ENCODE measurements at regions not wholly inside any gene's neighbourhood (a gene's known extent, or its start where the extent isn't known, plus 50 kb on each side); places are given as distances from the start of the nearest gene placed in this dataset.

DNA sequence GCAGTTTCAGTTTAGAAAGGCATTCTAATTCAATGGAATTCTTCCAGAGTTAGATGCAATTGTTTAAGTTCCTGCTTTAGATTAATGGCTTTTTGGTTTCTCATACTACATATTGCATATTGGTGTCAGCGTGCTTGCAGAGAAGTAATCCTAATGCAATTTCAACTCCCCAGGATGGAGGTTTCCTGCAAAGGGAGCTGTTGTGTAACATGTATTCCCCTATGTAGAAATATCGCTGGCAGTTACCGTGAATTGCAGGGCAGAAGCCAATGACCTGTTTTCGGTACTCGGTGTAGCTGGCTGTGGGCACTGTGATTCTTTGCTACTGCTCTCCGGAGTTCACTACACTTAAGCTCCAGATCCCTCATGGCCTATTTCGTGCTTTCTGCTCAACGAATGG, 256.1 kb upstream of the PTBP2 start:
- TF ChIP-seq, protein P1, sequence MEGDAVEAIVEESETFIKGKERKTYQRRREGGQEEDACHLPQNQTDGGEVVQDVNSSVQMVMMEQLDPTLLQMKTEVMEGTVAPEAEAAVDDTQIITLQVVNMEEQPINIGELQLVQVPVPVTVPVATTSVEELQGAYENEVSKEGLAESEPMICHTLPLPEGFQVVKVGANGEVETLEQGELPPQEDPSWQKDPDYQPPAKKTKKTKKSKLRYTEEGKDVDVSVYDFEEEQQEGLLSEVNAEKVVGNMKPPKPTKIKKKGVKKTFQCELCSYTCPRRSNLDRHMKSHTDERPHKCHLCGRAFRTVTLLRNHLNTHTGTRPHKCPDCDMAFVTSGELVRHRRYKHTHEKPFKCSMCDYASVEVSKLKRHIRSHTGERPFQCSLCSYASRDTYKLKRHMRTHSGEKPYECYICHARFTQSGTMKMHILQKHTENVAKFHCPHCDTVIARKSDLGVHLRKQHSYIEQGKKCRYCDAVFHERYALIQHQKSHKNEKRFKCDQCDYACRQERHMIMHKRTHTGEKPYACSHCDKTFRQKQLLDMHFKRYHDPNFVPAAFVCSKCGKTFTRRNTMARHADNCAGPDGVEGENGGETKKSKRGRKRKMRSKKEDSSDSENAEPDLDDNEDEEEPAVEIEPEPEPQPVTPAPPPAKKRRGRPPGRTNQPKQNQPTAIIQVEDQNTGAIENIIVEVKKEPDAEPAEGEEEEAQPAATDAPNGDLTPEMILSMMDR (conservative IDR thresholded peaks at IDR 0.05; ENCODE audit: low read length), result no peak
- no peak for TF ChIP-seq EZH2phosphoT487 (IDR thresholded peaks at IDR 0.05; ENCODE audit: borderline replicate concordance)
